ENCODE measurements at regions not wholly inside any gene's neighbourhood (a gene's known extent, or its start where the extent isn't known, plus 50 kb on each side); places are given as distances from the start of the nearest gene placed in this dataset.

- peaks cover 24% of the 10 kb centered on the region for H3K27me3 ChIP-seq (ENCODE audit: low read depth)
- H3K4me3 ChIP-seq, result no peak overlapping the region
- H3K27ac ChIP-seq (replicated peaks), result no peak overlapping the region
- intact Hi-C loops (cut with micrococcal nuclease), result no loop called here
- no peaks in the 10 kb centered on the region for H3K4me1 ChIP-seq
- TF ChIP-seq CTCF (IDR thresholded peaks at IDR 0.05; ENCODE audit: borderline replicate concordance), result no peak
- DNase-seq, result no peak
- no peaks in the 10 kb centered on the region for H3K9me3 ChIP-seq (replicated peaks)
- H3K36me3 ChIP-seq, result no peaks in the 10 kb centered on the region
Measured at GRCh38 chr15:70341566-70341965, 243.8 kb upstream of the TLE3 start.

GRCh38 chr15:70340494-70340870, 242.8 kb upstream of the TLE3 start:
- H3K27ac ChIP-seq (replicated peaks), result no peak overlapping the region

DNA sequence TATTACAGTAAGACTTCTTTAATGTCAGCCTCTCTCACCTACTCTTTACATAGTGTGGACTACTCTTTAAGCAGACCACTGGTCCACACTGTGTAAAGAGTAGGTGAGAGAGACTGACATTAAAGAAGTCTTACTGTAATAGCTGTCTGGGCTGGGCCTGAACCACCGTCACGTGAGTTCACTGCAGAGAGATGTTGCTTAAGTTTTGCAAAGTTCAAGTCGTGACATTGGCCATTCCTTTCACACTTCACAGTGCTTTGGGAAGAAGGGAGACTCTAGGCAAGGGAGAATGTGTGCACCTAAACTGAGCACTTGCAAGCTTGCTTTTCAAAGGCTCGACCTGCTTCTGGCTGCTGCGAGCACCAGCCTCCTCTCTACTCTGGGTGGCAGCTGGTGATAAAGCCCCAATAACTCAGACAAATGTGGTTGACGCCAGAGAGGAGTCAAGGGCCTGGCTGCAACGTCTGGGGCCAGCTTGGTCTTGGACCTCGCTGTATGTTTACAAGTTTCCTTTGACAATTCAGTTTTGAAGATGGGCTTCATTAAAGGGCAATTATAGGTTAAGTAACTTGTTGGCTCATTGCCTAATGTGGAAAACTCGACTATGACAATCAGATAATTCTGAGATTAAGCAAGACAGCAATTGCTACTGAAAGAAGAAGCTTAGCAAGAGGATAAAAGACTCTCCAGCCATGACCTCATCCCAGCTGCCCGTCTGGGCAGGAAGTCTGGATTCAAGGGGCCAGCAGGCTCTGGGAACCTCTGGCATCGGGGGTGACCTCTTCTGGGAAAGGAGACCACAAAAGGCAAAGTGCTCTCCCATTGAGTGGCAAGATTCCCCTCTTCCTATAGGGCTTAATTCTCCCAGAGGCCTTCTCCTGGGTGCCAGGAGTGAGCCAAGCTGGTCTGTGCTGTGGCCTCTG, 242.1 kb upstream of the TLE3 start:
- peaks cover 25% of the 10 kb centered on the region for H3K27me3 ChIP-seq (ENCODE audit: low read depth)
- no peak overlapping the region for H3K4me3 ChIP-seq
- H3K27ac ChIP-seq (replicated peaks), result no peak overlapping the region
- TF ChIP-seq CTCF (IDR thresholded peaks at IDR 0.05; ENCODE audit: borderline replicate concordance), result no peak
- H3K9me3 ChIP-seq (replicated peaks), result peaks cover 9% of the 10 kb centered on the region
- H3K36me3 ChIP-seq, result no peaks in the 10 kb centered on the region
- no peaks in the 10 kb centered on the region for H3K4me1 ChIP-seq
- DNase-seq, result no peak
- intact Hi-C loops (cut with micrococcal nuclease), result no loop called here

More at GRCh38 chr15:70340494-70340870, 242.8 kb upstream of the TLE3 start:
- Histone ChIP-seq H3K27me3 (ENCODE audit: low read depth) (peaks cover 27% of the 10 kb centered on the region), H3K4me3 (no peak overlapping the region), H3K36me3 (no peaks in the 10 kb centered on the region), H3K9me3 (replicated peaks) (peaks cover 2% of the 10 kb centered on the region), H3K4me1 (no peaks in the 10 kb centered on the region)
- intact Hi-C loops (cut with micrococcal nuclease), result no loop called here
- no peak for TF ChIP-seq CTCF (IDR thresholded peaks at IDR 0.05; ENCODE audit: borderline replicate concordance)
- DNase-seq, result no peak

DNA sequence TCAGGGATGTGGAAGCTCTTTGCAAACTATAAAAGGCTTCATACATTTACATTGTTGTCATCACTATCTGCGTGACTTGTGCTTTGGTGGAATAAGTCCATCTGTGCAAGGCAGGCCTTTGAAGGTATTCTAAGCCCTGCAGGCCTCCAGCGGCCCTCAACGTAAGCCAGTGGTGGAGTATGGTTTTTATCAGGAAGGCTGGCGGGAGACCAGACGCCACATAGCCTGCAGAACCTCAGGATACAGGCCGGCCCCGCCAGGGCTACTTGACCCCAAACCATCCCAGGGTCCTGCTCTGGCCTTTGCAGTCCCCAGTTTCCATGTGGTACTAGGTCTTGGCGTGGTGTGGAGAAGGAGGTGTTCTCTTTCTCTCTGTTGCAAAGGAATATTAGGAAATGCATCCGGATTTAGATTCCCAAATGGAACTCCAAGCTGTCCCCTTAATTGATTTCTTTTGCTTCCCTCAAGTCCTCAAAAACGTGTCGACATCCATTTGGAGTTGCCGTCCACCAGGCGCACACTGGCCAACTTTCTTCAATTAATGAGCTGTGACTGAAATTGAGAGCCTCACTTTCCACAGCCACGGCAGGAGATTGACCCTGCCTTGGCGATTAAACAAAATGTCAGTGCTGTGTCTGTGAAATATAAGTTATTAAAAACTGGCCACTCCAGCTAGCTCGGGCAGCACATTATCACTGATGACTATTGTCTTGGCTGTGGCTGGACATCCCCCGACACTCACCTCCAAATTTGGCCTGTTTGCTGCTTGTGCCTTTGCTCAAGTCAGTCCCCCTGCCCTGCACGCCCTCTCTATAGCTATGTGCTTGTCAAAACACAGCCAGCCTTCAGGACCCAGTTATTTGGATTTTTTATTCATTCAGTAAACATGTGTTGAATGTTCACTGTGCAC, 239.8 kb upstream of the TLE3 start:
- no peak overlapping the region for H3K27ac ChIP-seq (replicated peaks)
- H3K4me3 ChIP-seq, result no peak overlapping the region
- peaks cover 30% of the 10 kb centered on the region for H3K9me3 ChIP-seq (replicated peaks)
- H3K36me3 ChIP-seq, result no peaks in the 10 kb centered on the region
- no peaks in the 10 kb centered on the region for H3K4me1 ChIP-seq
- intact Hi-C loops (cut with micrococcal nuclease), result no loop called here
- peaks cover 25% of the 10 kb centered on the region for H3K27me3 ChIP-seq (ENCODE audit: low read depth)
- TF ChIP-seq CTCF (IDR thresholded peaks at IDR 0.05; ENCODE audit: borderline replicate concordance), result no peak
- DNase-seq, result no peak

- Histone ChIP-seq H3K4me3 (no peak overlapping the region), H3K27ac (replicated peaks) (no peak overlapping the region)
Measured at GRCh38 chr15:70336425-70337009, 238.8 kb upstream of the TLE3 start.

More at GRCh38 chr15:70336425-70337009, 238.8 kb upstream of the TLE3 start:
- H3K9me3 ChIP-seq (replicated peaks), result peaks cover 35% of the 10 kb centered on the region
- peaks cover 21% of the 10 kb centered on the region for H3K27me3 ChIP-seq (ENCODE audit: low read depth)
- no peaks in the 10 kb centered on the region for H3K36me3 ChIP-seq
- intact Hi-C loops (cut with micrococcal nuclease), result no loop called here
- no peak for DNase-seq
- no peaks in the 10 kb centered on the region for H3K4me1 ChIP-seq
- no peak for TF ChIP-seq CTCF (IDR thresholded peaks at IDR 0.05; ENCODE audit: borderline replicate concordance)

Measured in left ventricle myocardium inferior (tissue), 1 donor.